WI38 (cell line): ENCODE measurements at regions not wholly inside any gene's neighbourhood (a gene's known extent, or its start where the extent isn't known, plus 50 kb on each side); places are given as distances from the start of the nearest gene placed in this dataset.

Experiments used
- H3K4me3 ChIP-seq: 2 replicates; pipeline ENCODE4 v1.5.1; 2011; ENCODE audit warnings: low read depth, mild to moderate bottlenecking, control low read depth, low read length
- TF ChIP-seq, protein P1 (sequence below): IDR thresholded peaks from 2 replicates; pipeline ENCODE4 v1.5.1; 2012; ENCODE audit warnings: low read depth, mild to moderate bottlenecking, control low read depth, low read length

DNA sequence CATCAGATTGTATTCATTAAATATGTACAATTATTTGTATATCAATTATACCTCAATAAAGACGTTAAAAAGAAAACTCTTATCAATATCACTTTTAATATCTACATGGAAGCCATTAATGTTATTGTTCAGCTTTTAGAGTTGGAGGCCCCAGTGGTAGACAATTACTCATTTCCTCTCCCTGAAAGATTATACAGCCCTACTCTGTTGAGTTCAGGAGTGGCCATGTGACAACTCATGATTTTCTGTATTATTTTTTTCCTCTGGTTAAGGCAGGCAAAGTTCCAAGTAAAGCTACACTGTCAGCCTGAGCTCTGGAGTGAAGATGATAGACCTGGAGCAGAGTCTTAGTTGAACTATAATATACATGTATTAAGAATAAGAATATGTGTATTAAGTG is 247.9 kb upstream of the B3GALT2 start:
- no peak overlapping the region for H3K4me3 ChIP-seq
- TF ChIP-seq, protein P1, sequence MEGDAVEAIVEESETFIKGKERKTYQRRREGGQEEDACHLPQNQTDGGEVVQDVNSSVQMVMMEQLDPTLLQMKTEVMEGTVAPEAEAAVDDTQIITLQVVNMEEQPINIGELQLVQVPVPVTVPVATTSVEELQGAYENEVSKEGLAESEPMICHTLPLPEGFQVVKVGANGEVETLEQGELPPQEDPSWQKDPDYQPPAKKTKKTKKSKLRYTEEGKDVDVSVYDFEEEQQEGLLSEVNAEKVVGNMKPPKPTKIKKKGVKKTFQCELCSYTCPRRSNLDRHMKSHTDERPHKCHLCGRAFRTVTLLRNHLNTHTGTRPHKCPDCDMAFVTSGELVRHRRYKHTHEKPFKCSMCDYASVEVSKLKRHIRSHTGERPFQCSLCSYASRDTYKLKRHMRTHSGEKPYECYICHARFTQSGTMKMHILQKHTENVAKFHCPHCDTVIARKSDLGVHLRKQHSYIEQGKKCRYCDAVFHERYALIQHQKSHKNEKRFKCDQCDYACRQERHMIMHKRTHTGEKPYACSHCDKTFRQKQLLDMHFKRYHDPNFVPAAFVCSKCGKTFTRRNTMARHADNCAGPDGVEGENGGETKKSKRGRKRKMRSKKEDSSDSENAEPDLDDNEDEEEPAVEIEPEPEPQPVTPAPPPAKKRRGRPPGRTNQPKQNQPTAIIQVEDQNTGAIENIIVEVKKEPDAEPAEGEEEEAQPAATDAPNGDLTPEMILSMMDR: no peak

- no peak overlapping the region for H3K4me3 ChIP-seq
- TF ChIP-seq, protein P1: no peak
These were observed 247.2 kb upstream of the B3GALT2 start for GRCh38 chr1:193433599-193433998.

GRCh38 chr1:193432979-193433587 is 246.7 kb upstream of the B3GALT2 start:
- H3K4me3 ChIP-seq: no peak overlapping the region
- TF ChIP-seq, protein P1: no peak

DNA sequence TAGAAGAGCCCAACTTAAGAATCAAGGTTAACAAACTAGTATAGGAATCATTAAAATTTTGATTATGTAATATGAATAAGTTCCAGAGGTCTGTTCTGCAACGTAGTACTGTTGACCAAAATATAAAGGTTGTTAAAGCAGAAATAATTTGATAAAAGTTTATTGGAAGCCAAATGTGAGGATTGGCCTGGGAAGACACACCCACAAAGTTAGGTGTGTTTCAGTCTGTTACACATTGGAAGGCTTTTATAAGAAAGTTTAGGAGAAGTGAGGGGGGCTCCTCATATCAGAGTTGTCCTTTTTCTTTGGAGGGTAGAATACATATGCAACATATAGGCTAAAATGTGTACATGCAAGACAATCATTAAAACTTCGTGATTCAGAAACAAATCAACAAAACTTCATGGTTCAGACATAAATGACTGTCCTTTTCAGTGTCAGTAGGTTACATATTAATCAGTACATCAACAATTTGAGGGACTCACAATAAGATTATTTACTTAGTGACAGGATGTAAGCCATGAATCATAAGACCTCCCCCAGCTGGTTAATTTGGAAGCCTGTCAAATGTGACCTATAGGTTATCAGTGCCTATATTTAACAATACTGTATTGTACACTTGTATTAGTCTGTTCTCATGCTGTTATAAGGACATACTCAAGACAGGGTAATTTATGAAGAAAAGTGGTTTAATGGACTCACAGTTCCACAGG is 245.0 kb upstream of the B3GALT2 start:
- TF ChIP-seq, protein P1: no peak
- H3K4me3 ChIP-seq: no peak overlapping the region

DNA sequence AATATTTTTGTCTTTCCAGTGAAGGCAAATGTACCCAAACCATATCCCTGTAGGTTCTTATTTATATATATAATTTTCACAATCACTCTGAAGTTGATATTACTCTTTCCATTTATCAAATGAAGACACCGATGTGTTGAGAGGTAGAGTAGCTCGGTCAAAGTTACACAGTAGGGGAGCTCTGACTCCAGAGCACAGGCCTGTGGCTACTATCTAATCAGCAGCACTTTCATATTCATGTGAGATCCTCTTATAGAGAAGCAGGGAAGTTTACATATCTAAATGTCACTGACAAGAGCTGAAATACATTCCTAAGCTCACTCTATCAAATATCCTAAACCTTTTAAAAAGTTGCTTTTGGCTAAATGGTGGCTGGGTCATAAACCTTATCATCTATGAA is 241.1 kb upstream of the B3GALT2 start:
- no peak overlapping the region for H3K4me3 ChIP-seq
- TF ChIP-seq, protein P1: no peak

DNA sequence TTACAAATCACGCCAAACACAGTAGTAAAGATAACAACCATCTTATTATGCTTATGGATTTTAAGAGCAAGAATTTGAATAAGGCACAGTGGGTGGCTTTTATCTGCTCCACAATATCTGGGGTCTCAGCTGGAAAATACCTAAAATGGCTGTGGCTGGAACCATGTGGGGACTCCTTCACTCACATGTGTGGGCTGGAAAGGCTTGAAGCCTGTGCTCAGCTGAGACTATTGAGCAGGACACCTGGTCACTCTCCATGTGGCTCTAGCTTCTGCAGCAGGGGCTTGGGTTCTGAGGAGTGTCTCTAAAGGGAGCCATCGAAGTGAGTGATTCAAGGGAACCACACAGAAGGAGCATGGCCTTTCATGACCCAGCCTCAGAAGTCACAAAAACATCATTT is 239.6 kb upstream of the B3GALT2 start:
- TF ChIP-seq, protein P1: no peak
- H3K4me3 ChIP-seq: no peak overlapping the region

GRCh38 chr1:193421487-193421886 is 235.1 kb upstream of the B3GALT2 start:
- H3K4me3 ChIP-seq: no peak overlapping the region
- TF ChIP-seq, protein P1: no peak
